PC-9 (cell line): ENCODE measurements at regions not wholly inside any gene's neighbourhood (a gene's known extent, or its start where the extent isn't known, plus 50 kb on each side); places are given as distances from the start of the nearest gene placed in this dataset.
A peak's percentile ranks its signal among the peaks of the same experiment; 100 is the strongest.

ENCODE experiments used
- BruUV-seq: library from RNA; stranded (reverse); fragments of 400-500 nt; replicated peaks from 2 replicates; lab custom pipeline; 2021; lab: Mats Ljungman, UMichigan
- CTCF ChIA-PET: fragments of 300-600 bp; sonication (Branson Sonifier 250); formaldehyde crosslinking; loops from one replicate; lab custom pipeline; 2022; ENCODE audit warnings: antibody characterized with exemption; lab: Charles Lee
- POLR2A ChIA-PET: fragments of 300-600 bp; sonication (Branson Sonifier 250); formaldehyde crosslinking; loops from one replicate; lab custom pipeline; 2022; ENCODE audit warnings: antibody characterized with exemption; ENCODE audit not compliant: unreplicated experiment; lab: Charles Lee
- DNase-seq, 2 experiments: peaks; one replicate each; pipeline versions ENCODE4 v3.0.0 to v3.0.0-alpha.2; 2015 to 2022; ENCODE audit warnings: mixed read lengths in 1 of 2
- H2AFZ ChIP-seq: fragments of 200-600 bp; sonication (generic); 2 replicates; pipeline ENCODE4 v1.8.1; 2017; ENCODE audit warnings: antibody characterized with exemption
- H3F3A ChIP-seq: fragments of 200-600 bp; sonication (generic); 2 replicates; pipeline ENCODE4 v1.8.1; 2017; ENCODE audit warnings: antibody characterized with exemption, mild to moderate bottlenecking, low read depth; ENCODE audit not compliant: insufficient read depth
- H3K27ac ChIP-seq: fragments of 200-600 bp; sonication (generic); 2 replicates; pipeline ENCODE4 v1.6.1; 2016; ENCODE audit warnings: mixed run types
- H3K27me3 ChIP-seq: fragments of 200-600 bp; sonication (generic); 2 replicates; pipeline ENCODE4 v1.6.1; 2016; ENCODE audit warnings: low read depth, mixed run types; ENCODE audit not compliant: insufficient read depth
- H3K36me3 ChIP-seq: fragments of 200-600 bp; sonication (generic); 2 replicates; pipeline ENCODE4 v1.6.1; 2016; ENCODE audit warnings: low read depth, mixed run types
- H3K4me1 ChIP-seq: fragments of 200-600 bp; sonication (generic); replicated peaks from 2 replicates; pipeline ENCODE4 v1.6.1; 2016; ENCODE audit warnings: mixed run types; ENCODE audit not compliant: insufficient read depth
- H3K4me2 ChIP-seq: fragments of 200-600 bp; sonication (generic); 2 replicates; pipeline ENCODE4 v1.6.1; 2017; ENCODE audit warnings: mixed run types
- H3K4me3 ChIP-seq: fragments of 200-600 bp; sonication (generic); 2 replicates; pipeline ENCODE4 v1.6.1; 2016; ENCODE audit warnings: mixed run types
- H3K79me2 ChIP-seq: fragments of 200-600 bp; sonication (generic); 2 replicates; pipeline ENCODE4 v1.6.1; 2017; ENCODE audit warnings: low read depth, mixed run types
- H3K9me2 ChIP-seq: fragments of 200-600 bp; sonication (generic); 2 replicates; pipeline ENCODE4 v1.8.1; 2017; ENCODE audit warnings: mild to moderate bottlenecking; ENCODE audit not compliant: insufficient read depth
- H3K9me3 ChIP-seq: fragments of 200-600 bp; sonication (generic); 2 replicates; pipeline ENCODE4 v1.8.1; 2016; ENCODE audit warnings: low read depth; ENCODE audit not compliant: insufficient read depth
- H4K20me1 ChIP-seq: fragments of 200-600 bp; sonication (generic); 2 replicates; pipeline ENCODE4 v1.8.1; 2017; ENCODE audit not compliant: insufficient read depth
- EZH2 ChIP-seq: fragments of 200-600 bp; sonication (generic); IDR thresholded peaks from 2 replicates; pipeline ENCODE4 v1.8.0; 2017; ENCODE audit warnings: antibody characterized with exemption, low read depth
- intact Hi-C: fragments of 100-400 bp; cut with micrococcal nuclease; formaldehyde crosslinking; loops from one replicate; pipeline ENCODE4 v1.10.0; 2022; ENCODE audit not compliant: unreplicated experiment
- TF ChIP-seq, protein P1 (sequence below): fragments of 200-600 bp; sonication (generic); conservative IDR thresholded peaks from 2 replicates; pipeline ENCODE4 v1.6.1; 2017; ENCODE audit warnings: mixed run types, antibody characterized with exemption, mild to moderate bottlenecking, moderate library complexity

DNA sequence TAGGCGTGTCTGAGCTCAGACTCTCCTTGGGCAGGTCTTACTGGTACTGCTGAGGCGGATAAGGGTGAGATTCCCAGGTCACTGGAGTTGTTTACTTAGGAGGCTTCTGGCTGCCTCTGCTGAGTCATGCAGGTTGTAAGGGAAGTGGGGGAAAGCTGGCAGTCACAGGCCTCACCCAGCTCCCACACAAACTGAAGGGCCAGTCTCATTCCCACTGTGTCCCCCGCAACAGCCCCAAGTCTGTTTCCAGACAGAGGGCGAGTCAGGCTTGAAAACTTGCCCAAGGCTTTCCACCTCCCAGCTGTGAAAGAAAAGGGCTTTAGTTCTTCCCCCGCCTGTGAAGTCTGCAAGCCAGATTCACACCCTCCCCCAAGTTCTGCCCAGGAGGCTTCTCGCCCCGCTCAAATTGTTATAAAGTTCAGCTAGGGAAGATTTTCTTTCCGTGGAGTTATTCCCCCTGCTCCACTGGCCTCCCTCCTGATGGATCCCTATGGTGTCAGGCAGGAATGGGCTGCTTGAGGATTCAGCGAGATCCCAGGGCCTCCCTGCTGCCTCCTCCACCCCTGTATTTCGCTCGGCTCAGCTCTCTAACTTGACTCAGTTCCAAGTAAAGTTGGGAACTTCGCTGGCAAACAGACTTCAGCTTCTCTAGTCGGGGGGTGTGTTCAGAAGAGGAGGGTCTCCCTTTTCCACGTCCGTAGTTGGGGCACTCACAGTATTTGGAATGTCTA, 248.6 kb downstream of the NR4A2 start:
- intact Hi-C loops = no loop called here
- Histone ChIP-seq H3K9me2 (no peaks in the 10 kb centered on the region), H2AFZ (no peak overlapping the region), H4K20me1 (no peaks in the 10 kb centered on the region), H3K4me2 (0 out of 2 replicates have a peak overlapping the region, but pooled peaks have one; percentile 7), H3K27ac (peak overlapping the region; percentile 56), H3F3A (no peaks in the 10 kb centered on the region), H3K9me3 (0 out of 2 replicates have a peak, but pooled peaks cover 6% of the 10 kb centered on the region), H3K4me3 (no peak overlapping the region), H3K27me3 (no peaks in the 10 kb centered on the region), H3K4me1 (peaks cover 6% of the 10 kb centered on the region; the same call in 1 of the 2 replicates), H3K36me3 (no peaks in the 10 kb centered on the region), H3K79me2 (no peaks in the 10 kb centered on the region)
- peak; percentile 24 to 36 for DNase-seq
- ChIA-PET CTCF (no interaction called here), POLR2A (no interaction called here)
- no peak for TF ChIP-seq EZH2
- TF ChIP-seq, protein P1, sequence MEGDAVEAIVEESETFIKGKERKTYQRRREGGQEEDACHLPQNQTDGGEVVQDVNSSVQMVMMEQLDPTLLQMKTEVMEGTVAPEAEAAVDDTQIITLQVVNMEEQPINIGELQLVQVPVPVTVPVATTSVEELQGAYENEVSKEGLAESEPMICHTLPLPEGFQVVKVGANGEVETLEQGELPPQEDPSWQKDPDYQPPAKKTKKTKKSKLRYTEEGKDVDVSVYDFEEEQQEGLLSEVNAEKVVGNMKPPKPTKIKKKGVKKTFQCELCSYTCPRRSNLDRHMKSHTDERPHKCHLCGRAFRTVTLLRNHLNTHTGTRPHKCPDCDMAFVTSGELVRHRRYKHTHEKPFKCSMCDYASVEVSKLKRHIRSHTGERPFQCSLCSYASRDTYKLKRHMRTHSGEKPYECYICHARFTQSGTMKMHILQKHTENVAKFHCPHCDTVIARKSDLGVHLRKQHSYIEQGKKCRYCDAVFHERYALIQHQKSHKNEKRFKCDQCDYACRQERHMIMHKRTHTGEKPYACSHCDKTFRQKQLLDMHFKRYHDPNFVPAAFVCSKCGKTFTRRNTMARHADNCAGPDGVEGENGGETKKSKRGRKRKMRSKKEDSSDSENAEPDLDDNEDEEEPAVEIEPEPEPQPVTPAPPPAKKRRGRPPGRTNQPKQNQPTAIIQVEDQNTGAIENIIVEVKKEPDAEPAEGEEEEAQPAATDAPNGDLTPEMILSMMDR = no peak
- no TSS peak for BruUV-seq

DNA sequence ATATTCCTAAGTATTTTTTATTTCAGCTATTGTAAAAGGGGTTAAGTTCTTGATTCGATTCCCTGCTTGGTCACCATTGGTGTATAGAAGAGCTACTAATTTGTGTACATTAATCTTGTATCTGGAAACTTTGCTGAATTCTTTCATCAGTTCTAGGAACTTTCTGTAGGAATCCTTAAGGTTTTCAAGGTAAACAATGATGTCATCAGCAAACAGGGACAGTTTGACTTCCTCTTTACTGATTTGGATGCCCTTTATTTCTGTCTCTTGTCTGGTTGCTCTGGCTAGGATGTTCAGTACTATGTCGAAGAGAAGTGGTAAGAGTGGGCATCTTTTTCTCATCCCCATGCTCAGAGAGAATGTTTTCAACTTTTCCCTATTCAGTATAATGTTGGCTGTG, 252.7 kb downstream of the NR4A2 start:
- CTCF ChIA-PET = no interaction called here
- no peak overlapping the region for H3K4me3 ChIP-seq
- H3K4me1 ChIP-seq = peaks cover 11% of the 10 kb centered on the region; the same call in 1 of the 2 replicates
- H3K79me2 ChIP-seq = no peaks in the 10 kb centered on the region
- H3K9me2 ChIP-seq = no peaks in the 10 kb centered on the region
- BruUV-seq = no TSS peak
- no peaks in the 10 kb centered on the region for H4K20me1 ChIP-seq
- POLR2A ChIA-PET = no interaction called here
- intact Hi-C loops = no loop called here
- no peaks in the 10 kb centered on the region for H3K36me3 ChIP-seq
- H3K9me3 ChIP-seq = 0 out of 2 replicates have a peak, but pooled peaks cover 6% of the 10 kb centered on the region
- no peaks in the 10 kb centered on the region for H3F3A ChIP-seq
- H3K27me3 ChIP-seq = no peaks in the 10 kb centered on the region
- no peak overlapping the region for H3K27ac ChIP-seq
- no peak overlapping the region for H3K4me2 ChIP-seq
- DNase-seq = no peak
- TF ChIP-seq EZH2 = no peak
- TF ChIP-seq, protein P1 = no peak
- no peak overlapping the region for H2AFZ ChIP-seq

DNA sequence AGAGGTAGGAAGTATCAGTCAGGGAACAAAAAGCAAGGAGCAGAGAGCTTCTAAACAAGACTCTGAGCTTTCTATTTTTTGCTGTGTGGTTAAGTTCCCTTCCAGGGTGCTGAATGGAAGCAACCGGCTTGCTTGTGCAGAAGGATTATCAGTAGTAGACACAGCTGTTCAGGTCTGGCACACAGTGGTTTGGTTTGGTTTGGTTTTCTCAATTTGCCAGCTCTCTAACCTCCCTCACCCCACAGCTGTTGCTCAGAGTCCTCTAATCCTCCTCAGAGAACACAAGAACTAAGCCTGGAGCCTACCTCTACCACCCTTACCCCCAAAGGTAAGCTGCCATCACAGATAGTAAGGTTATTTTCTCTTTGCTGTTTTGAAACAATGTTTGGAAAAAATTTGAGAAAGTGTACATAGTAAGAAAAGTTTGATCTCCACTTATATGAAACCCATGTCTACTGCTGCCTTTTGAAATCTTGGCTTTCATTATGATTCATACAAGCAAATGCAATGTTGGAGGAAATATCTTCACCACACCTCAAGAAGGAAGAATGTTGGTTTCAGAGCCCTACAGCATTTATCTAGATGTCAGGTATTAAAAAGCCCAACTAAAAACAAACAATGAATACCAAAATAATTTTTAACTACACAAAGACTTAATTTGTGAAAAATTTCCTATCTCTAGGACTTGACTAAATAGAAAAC, 255.3 kb downstream of the NR4A2 start:
- H3K4me1 ChIP-seq = peaks cover 5% of the 10 kb centered on the region; the same call in 1 of the 2 replicates
- no peak overlapping the region for H3K4me3 ChIP-seq
- H3K9me3 ChIP-seq = 0 out of 2 replicates have a peak, but pooled peaks cover under 1% of the 10 kb centered on the region
- H3K9me2 ChIP-seq = no peaks in the 10 kb centered on the region
- H3K4me2 ChIP-seq = no peak overlapping the region
- no peaks in the 10 kb centered on the region for H3K36me3 ChIP-seq
- ChIA-PET POLR2A (no interaction called here), CTCF (interaction anchor here (0.6 kb wide), 1 partner anchor 946 kb away, joined by 4 read pairs; no protein-coding TSS in a partner anchor)
- H3F3A ChIP-seq = no peaks in the 10 kb centered on the region
- peak overlapping the region; percentile 34 for H3K27ac ChIP-seq
- no peak for DNase-seq
- TF ChIP-seq EZH2 = no peak
- TF ChIP-seq, protein P1 = no peak
- no peaks in the 10 kb centered on the region for H3K79me2 ChIP-seq
- BruUV-seq = no TSS peak
- H4K20me1 ChIP-seq = no peaks in the 10 kb centered on the region
- intact Hi-C loops = no loop called here
- no peak overlapping the region for H2AFZ ChIP-seq
- H3K27me3 ChIP-seq = no peaks in the 10 kb centered on the region
